HEK293 (cell line): ENCODE measurements at regions not wholly inside any gene's neighbourhood (a gene's known extent, or its start where the extent isn't known, plus 50 kb on each side); places are given as distances from the start of the nearest gene placed in this dataset.

ENCODE experiments used
- CTCF ChIA-PET: fragments of 350-600 bp; formaldehyde crosslinking; extraction: SDS; loops from one replicate; lab custom pipeline; 2021; ENCODE audit warnings: antibody characterized with exemption; lab: Yijun Ruan, JAX
- POLR2A ChIA-PET: fragments of 300-600 bp; formaldehyde crosslinking; extraction: SDS; loops from one replicate; lab custom pipeline; 2020; ENCODE audit warnings: antibody characterized with exemption, inconsistent platforms; lab: Yijun Ruan, JAX
- H3K27ac ChIP-seq: fragments of 200-500 bp; sonication (Bioruptor generic); 2 replicates; pipeline ENCODE4 v1.5.1; 2014; ENCODE audit warnings: low read depth, low read length, control low read depth, inconsistent platforms; ENCODE audit errors: extremely low read depth
- H3K36me3 ChIP-seq, 2 experiments: fragments of 200-500 bp in 1 of 2; sonication (Bioruptor generic) in 1 of 2; 1 replicate in 1 of 2; 2 replicates in 1 of 2; pipeline ENCODE4 v1.5.1; 2014 to 2017; ENCODE audit warnings: inconsistent platforms in 2 of 2, low read length in 2 of 2; ENCODE audit not compliant: control insufficient read depth in 2 of 2, insufficient read depth in 1 of 2
- H3K4me1 ChIP-seq: fragments of 200-500 bp; sonication (Bioruptor generic); 2 replicates; pipeline ENCODE4 v1.5.1; 2014; ENCODE audit warnings: mild to moderate bottlenecking, low read length, inconsistent platforms; ENCODE audit not compliant: control insufficient read depth, insufficient read depth
- H3K4me3 ChIP-seq: 2 replicates; pipeline ENCODE4 v1.5.1; 2011; ENCODE audit warnings: low read depth, mild to moderate bottlenecking, control low read depth, low read length, moderate library complexity
- H3K9me3 ChIP-seq: fragments of 200-500 bp; sonication (Bioruptor generic); 2 replicates; pipeline ENCODE4 v1.5.1; 2014; ENCODE audit warnings: low read depth, low read length, inconsistent platforms; ENCODE audit not compliant: control insufficient read depth, insufficient read depth
- OSR2 ChIP-seq: fragments of 450-650 bp; formaldehyde crosslinking; IDR thresholded peaks from 2 replicates; pipeline ENCODE4 v1.5.1; 2016; ENCODE audit warnings: missing biosample characterization, missing genetic modification characterization
- SP3 ChIP-seq: fragments of 450-650 bp; formaldehyde crosslinking; IDR thresholded peaks from 2 replicates; pipeline ENCODE4 v1.5.1; 2016; ENCODE audit warnings: missing biosample characterization, missing genetic modification characterization
- ZBTB17 ChIP-seq: fragments of 450-650 bp; formaldehyde crosslinking; IDR thresholded peaks from 2 replicates; pipeline ENCODE4 v1.5.1; 2016; ENCODE audit warnings: missing biosample characterization, missing genetic modification characterization
- ZBTB21 ChIP-seq: fragments of 450-650 bp; formaldehyde crosslinking; IDR thresholded peaks from 2 replicates; pipeline ENCODE4 v1.5.1; 2017; ENCODE audit warnings: missing biosample characterization, missing genetic modification characterization
- ZBTB7A ChIP-seq: fragments of 450-650 bp; formaldehyde crosslinking; IDR thresholded peaks from 2 replicates; pipeline ENCODE4 v1.5.1; 2016; ENCODE audit warnings: low read depth, missing biosample characterization, missing genetic modification characterization
- ZEB2 ChIP-seq: fragments of 450-650 bp; formaldehyde crosslinking; IDR thresholded peaks from 2 replicates; pipeline ENCODE4 v1.5.1; 2016; ENCODE audit warnings: missing biosample characterization, missing genetic modification characterization
- ZNF10 ChIP-seq: fragments of 450-650 bp; formaldehyde crosslinking; IDR thresholded peaks from 2 replicates; pipeline ENCODE4 v1.5.1; 2017; ENCODE audit warnings: missing biosample characterization, missing genetic modification characterization
- ZNF140 ChIP-seq: fragments of 450-650 bp; formaldehyde crosslinking; IDR thresholded peaks from 2 replicates; pipeline ENCODE4 v1.5.1; 2016; ENCODE audit warnings: missing biosample characterization, missing genetic modification characterization
- ZNF155 ChIP-seq: fragments of 450-650 bp; formaldehyde crosslinking; IDR thresholded peaks from 2 replicates; pipeline ENCODE4 v1.5.1; 2016; ENCODE audit warnings: missing biosample characterization, missing genetic modification characterization
- ZNF16 ChIP-seq: fragments of 450-650 bp; formaldehyde crosslinking; IDR thresholded peaks from 2 replicates; pipeline ENCODE4 v1.5.1; 2016; ENCODE audit warnings: low read depth, missing biosample characterization, missing genetic modification characterization
- ZNF174 ChIP-seq: fragments of 450-650 bp; formaldehyde crosslinking; IDR thresholded peaks from 2 replicates; pipeline ENCODE4 v1.5.0; 2017; ENCODE audit warnings: missing biosample characterization, mild to moderate bottlenecking, missing genetic modification characterization
- ZNF239 ChIP-seq: fragments of 450-650 bp; formaldehyde crosslinking; IDR thresholded peaks from 2 replicates; pipeline ENCODE4 v1.5.1; 2016; ENCODE audit warnings: missing biosample characterization, missing genetic modification characterization
- ZNF24 ChIP-seq: fragments of 450-650 bp; formaldehyde crosslinking; IDR thresholded peaks from 2 replicates; pipeline ENCODE4 v1.5.1; 2016; ENCODE audit warnings: missing biosample characterization, missing genetic modification characterization
- ZNF350 ChIP-seq: fragments of 450-650 bp; formaldehyde crosslinking; IDR thresholded peaks from 2 replicates; pipeline ENCODE4 v1.5.0; 2017; ENCODE audit warnings: missing biosample characterization, mild to moderate bottlenecking, missing genetic modification characterization
- ZNF354C ChIP-seq: fragments of 450-650 bp; formaldehyde crosslinking; IDR thresholded peaks from 2 replicates; pipeline ENCODE4 v1.5.1; 2016; ENCODE audit warnings: missing biosample characterization, missing genetic modification characterization, low read depth, borderline replicate concordance
- ZNF366 ChIP-seq: fragments of 450-650 bp; formaldehyde crosslinking; conservative IDR thresholded peaks from 2 replicates; pipeline ENCODE4 v1.5.1; 2016; ENCODE audit warnings: missing biosample characterization, missing genetic modification characterization
- ZNF48 ChIP-seq: fragments of 450-650 bp; formaldehyde crosslinking; IDR thresholded peaks from 2 replicates; pipeline ENCODE4 v1.5.1; 2016; ENCODE audit warnings: missing biosample characterization, missing genetic modification characterization
- ZNF530 ChIP-seq: fragments of 450-650 bp; formaldehyde crosslinking; IDR thresholded peaks from 2 replicates; pipeline ENCODE4 v1.5.1; 2016; ENCODE audit warnings: low read depth, missing biosample characterization, missing genetic modification characterization
- ZNF548 ChIP-seq: fragments of 450-650 bp; formaldehyde crosslinking; IDR thresholded peaks from 2 replicates; pipeline ENCODE4 v1.5.1; 2016; ENCODE audit warnings: missing biosample characterization, missing genetic modification characterization
- ZNF549 ChIP-seq: fragments of 450-650 bp; IDR thresholded peaks from 2 replicates; pipeline ENCODE4 v1.5.1; 2018; ENCODE audit warnings: missing biosample characterization, missing genetic modification characterization, mild to moderate bottlenecking, inconsistent platforms, moderate library complexity
- ZNF629 ChIP-seq: fragments of 450-650 bp; formaldehyde crosslinking; IDR thresholded peaks from 2 replicates; pipeline ENCODE4 v1.5.1; 2017; ENCODE audit warnings: missing biosample characterization, missing genetic modification characterization
- ZNF660 ChIP-seq: fragments of 450-650 bp; IDR thresholded peaks from 2 replicates; pipeline ENCODE4 v1.5.1; 2018; ENCODE audit warnings: missing biosample characterization, mild to moderate bottlenecking, missing genetic modification characterization
- ZNF704 ChIP-seq: fragments of 450-650 bp; formaldehyde crosslinking; IDR thresholded peaks from 2 replicates; pipeline ENCODE4 v1.5.1; 2016; ENCODE audit warnings: missing biosample characterization, missing genetic modification characterization
- ZNF777 ChIP-seq: fragments of 450-650 bp; formaldehyde crosslinking; IDR thresholded peaks from 2 replicates; pipeline ENCODE4 v1.5.1; 2017; ENCODE audit warnings: missing biosample characterization, missing genetic modification characterization, borderline replicate concordance
- TF ChIP-seq, protein P1 (sequence below): fragments of 450-650 bp; formaldehyde crosslinking; IDR thresholded peaks from 2 replicates; pipeline ENCODE4 v1.5.1; 2016; ENCODE audit warnings: missing biosample characterization, missing genetic modification characterization
- TF ChIP-seq, protein P2 (sequence below): fragments of 450-650 bp; formaldehyde crosslinking; conservative IDR thresholded peaks from 2 replicates; pipeline ENCODE4 v1.5.1; 2016; ENCODE audit warnings: low read depth, missing biosample characterization, missing genetic modification characterization
- TF ChIP-seq, protein P3 (sequence below): fragments of 450-650 bp; formaldehyde crosslinking; IDR thresholded peaks from 2 replicates; pipeline ENCODE4 v1.5.1; 2016; ENCODE audit warnings: missing biosample characterization, missing genetic modification characterization, low read depth

GRCh38 chr2:56519806-56520205 lies 336.0 kb downstream of the CCDC85A start (continued):
- TF ChIP-seq ZNF548 (no peak), ZNF155 (no peak), ZNF366 (tag by site-specific recombination) (no peak), ZNF777 (tag by site-specific recombination) (no peak), ZNF16 (no peak), ZNF549 (tag by site-specific recombination) (no peak), ZEB2 (tag by site-specific recombination) (no peak), ZNF704 (no peak)
- TF ChIP-seq, protein P1, sequence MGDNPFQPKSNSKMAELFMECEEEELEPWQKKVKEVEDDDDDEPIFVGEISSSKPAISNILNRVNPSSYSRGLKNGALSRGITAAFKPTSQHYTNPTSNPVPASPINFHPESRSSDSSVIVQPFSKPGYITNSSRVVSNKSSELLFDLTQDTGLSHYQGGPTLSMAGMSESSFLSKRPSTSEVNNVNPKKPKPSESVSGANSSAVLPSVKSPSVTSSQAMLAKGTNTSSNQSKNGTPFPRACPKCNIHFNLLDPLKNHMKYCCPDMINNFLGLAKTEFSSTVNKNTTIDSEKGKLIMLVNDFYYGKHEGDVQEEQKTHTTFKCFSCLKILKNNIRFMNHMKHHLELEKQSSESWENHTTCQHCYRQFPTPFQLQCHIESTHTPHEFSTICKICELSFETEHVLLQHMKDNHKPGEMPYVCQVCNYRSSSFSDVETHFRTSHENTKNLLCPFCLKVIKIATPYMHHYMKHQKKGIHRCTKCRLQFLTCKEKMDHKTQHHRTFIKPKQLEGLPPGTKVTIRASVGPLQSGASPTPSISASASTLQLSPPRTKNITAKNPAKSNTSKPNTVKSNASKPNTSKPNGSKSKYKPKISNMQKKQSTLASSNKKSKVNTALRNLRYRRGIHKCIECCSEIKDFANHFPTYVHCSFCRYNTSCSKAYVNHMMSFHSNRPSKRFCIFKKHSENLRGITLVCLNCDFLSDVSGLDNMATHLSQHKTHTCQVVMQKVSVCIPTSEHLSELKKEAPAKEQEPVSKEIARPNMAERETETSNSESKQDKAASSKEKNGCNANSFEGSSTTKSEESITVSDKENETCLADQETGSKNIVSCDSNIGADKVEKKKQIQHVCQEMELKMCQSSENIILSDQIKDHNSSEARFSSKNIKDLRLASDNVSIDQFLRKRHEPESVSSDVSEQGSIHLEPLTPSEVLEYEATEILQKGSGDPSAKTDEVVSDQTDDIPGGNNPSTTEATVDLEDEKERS: no peak

DNA sequence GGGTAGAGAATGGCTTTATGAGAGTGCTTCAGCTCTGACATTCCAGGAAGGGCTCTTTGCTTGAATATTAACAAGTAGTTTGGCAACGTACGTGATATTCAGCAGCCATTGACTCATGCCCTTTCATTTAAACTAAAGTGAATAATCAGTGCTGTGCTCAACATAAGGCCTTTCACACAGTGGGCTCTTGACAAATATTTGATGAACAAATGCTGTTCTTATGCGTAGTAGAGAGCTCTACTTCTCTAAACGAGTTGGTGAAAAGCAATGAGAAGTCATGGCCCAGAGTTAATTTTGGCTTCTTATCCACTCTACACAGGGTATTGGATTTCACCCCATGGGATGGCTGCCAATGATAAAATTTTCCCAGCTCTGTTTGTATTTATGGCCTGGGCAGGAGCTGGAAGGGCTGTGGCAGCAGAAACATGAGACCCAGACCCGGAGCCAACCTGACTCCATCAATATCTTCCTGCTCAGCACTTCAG lies 338.9 kb downstream of the CCDC85A start:
- peaks cover 7% of the 10 kb centered on the region for H3K4me1 ChIP-seq
- peak overlapping the region; percentile 57 for H3K27ac ChIP-seq
- ChIA-PET POLR2A (interaction anchor here (0.5 kb wide), 1 partner anchor 226 kb away, joined by 3 read pairs; no protein-coding TSS in a partner anchor), CTCF (no interaction called here)
- H3K36me3 ChIP-seq: no peaks in the 10 kb centered on the region
- H3K4me3 ChIP-seq: no peak overlapping the region
- no peaks in the 10 kb centered on the region for H3K9me3 ChIP-seq
- TF ChIP-seq ZBTB17 (tag by site-specific recombination): peak; percentile 42; the same call in 1 of the 2 replicates
- TF ChIP-seq ZNF24: peak; percentile 58; the same call in 1 of the 2 replicates
- peak; percentile 48; the same call in 1 of the 2 replicates for TF ChIP-seq OSR2 (tag by site-specific recombination)
- 0 out of 2 replicates have a peak, but pooled peaks have one; percentile 20 for TF ChIP-seq ZNF660 (tag by site-specific recombination)
- peak; percentile 53; the same call in 1 of the 2 replicates for TF ChIP-seq ZNF549 (tag by site-specific recombination)
- TF ChIP-seq, protein P2, sequence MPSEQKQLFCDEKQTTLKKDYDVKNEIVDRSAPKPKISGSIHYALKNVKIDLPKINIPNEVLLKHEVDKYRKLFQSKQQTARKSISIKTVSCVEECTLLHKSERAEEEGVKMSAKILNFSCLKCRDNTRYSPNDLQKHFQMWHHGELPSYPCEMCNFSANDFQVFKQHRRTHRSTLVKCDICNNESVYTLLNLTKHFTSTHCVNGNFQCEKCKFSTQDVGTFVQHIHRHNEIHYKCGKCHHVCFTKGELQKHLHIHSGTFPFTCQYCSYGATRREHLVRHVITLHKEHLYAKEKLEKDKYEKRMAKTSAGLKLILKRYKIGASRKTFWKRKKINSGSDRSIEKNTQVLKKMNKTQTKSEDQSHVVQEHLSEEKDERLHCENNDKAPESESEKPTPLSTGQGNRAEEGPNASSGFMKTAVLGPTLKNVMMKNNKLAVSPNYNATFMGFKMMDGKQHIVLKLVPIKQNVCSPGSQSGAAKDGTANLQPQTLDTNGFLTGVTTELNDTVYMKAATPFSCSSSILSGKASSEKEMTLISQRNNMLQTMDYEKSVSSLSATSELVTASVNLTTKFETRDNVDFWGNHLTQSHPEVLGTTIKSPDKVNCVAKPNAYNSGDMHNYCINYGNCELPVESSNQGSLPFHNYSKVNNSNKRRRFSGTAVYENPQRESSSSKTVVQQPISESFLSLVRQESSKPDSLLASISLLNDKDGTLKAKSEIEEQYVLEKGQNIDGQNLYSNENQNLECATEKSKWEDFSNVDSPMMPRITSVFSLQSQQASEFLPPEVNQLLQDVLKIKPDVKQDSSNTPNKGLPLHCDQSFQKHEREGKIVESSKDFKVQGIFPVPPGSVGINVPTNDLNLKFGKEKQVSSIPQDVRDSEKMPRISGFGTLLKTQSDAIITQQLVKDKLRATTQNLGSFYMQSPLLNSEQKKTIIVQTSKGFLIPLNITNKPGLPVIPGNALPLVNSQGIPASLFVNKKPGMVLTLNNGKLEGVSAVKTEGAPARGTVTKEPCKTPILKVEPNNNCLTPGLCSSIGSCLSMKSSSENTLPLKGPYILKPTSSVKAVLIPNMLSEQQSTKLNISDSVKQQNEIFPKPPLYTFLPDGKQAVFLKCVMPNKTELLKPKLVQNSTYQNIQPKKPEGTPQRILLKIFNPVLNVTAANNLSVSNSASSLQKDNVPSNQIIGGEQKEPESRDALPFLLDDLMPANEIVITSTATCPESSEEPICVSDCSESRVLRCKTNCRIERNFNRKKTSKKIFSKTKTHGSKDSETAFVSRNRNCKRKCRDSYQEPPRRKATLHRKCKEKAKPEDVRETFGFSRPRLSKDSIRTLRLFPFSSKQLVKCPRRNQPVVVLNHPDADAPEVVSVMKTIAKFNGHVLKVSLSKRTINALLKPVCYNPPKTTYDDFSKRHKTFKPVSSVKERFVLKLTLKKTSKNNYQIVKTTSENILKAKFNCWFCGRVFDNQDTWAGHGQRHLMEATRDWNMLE (tag by site-specific recombination): no peak; the same call in 1 of the 2 replicates
- no peak for TF ChIP-seq ZNF239 (tag by site-specific recombination)
- TF ChIP-seq ZNF350: no peak
- no peak for TF ChIP-seq ZNF174
- TF ChIP-seq ZBTB7A: no peak
- TF ChIP-seq SP3: no peak
- no peak for TF ChIP-seq ZNF629
- no peak for TF ChIP-seq ZNF354C (tag by site-specific recombination)
- no peak for TF ChIP-seq ZNF140 (tag by site-specific recombination)
- TF ChIP-seq, protein P3, sequence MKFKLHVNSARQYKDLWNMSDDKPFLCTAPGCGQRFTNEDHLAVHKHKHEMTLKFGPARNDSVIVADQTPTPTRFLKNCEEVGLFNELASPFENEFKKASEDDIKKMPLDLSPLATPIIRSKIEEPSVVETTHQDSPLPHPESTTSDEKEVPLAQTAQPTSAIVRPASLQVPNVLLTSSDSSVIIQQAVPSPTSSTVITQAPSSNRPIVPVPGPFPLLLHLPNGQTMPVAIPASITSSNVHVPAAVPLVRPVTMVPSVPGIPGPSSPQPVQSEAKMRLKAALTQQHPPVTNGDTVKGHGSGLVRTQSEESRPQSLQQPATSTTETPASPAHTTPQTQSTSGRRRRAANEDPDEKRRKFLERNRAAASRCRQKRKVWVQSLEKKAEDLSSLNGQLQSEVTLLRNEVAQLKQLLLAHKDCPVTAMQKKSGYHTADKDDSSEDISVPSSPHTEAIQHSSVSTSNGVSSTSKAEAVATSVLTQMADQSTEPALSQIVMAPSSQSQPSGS (tag by site-specific recombination): no peak
- no peak for TF ChIP-seq ZNF10
- no peak; the same call in 1 of the 2 replicates for TF ChIP-seq ZBTB21
- TF ChIP-seq ZNF48 (tag by site-specific recombination): no peak
- TF ChIP-seq ZNF530 (tag by site-specific recombination): no peak
